ENCODE measurements at regions not wholly inside any gene's neighbourhood (a gene's known extent, or its start where the extent isn't known, plus 50 kb on each side); places are given as distances from the start of the nearest gene placed in this dataset.

DNA sequence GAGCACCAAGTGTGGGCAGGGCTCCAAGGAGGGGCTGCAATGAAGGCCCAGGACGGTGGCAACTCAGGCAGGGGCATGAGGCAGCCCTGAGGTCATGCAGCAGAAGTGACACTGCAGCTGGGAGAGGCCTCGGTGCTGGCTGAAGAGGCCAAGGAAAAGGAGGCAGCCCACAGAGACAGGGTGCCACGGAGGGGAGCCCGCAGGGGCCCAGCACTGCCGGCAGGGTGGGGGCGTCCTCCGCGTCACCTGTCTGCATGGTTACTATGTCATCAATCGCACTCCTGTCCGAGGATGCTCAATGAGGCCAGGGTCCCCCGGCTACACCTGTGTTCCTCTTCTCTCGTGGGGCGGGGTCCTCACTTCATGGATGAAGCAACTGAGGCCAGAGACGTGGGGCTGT lies 123.1 kb downstream of the TUBA3C start:
- intact Hi-C loops (cut with micrococcal nuclease): no loop called here
- Histone ChIP-seq H3K9me3 (ENCODE audit: control insufficient read depth, insufficient read depth, low read length) (peaks cover 19% of the 10 kb centered on the region), H3K4me3 (ENCODE audit: low read length) (no peak overlapping the region), H3K36me3 (ENCODE audit: control insufficient read depth, insufficient read depth, low read length) (no peaks in the 10 kb centered on the region), H3K27ac (ENCODE audit: low read length) (no peak overlapping the region), H3K27me3 (ENCODE audit: control insufficient read depth, insufficient read depth, low read length) (no peaks in the 10 kb centered on the region), H3K4me1 (ENCODE audit: control insufficient read depth, insufficient read depth, low read length) (no peaks in the 10 kb centered on the region)
- H3K27me3 Mint-ChIP-seq (ENCODE audit: low read depth in 2 of 2): no peaks in the 10 kb centered on the region
- WGBS (ENCODE audit: insufficient coverage): 87% methylated on average over 14 of the region's 14 CpGs
- H3K9me3 Mint-ChIP-seq: no peaks in the 10 kb centered on the region
- H3K4me1 Mint-ChIP-seq: no peaks in the 10 kb centered on the region
- no peak overlapping the region for H3K4me3 Mint-ChIP-seq
- ATAC-seq (no peak), DNase-seq (no peak)
- TF ChIP-seq, protein P1, sequence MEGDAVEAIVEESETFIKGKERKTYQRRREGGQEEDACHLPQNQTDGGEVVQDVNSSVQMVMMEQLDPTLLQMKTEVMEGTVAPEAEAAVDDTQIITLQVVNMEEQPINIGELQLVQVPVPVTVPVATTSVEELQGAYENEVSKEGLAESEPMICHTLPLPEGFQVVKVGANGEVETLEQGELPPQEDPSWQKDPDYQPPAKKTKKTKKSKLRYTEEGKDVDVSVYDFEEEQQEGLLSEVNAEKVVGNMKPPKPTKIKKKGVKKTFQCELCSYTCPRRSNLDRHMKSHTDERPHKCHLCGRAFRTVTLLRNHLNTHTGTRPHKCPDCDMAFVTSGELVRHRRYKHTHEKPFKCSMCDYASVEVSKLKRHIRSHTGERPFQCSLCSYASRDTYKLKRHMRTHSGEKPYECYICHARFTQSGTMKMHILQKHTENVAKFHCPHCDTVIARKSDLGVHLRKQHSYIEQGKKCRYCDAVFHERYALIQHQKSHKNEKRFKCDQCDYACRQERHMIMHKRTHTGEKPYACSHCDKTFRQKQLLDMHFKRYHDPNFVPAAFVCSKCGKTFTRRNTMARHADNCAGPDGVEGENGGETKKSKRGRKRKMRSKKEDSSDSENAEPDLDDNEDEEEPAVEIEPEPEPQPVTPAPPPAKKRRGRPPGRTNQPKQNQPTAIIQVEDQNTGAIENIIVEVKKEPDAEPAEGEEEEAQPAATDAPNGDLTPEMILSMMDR (IDR thresholded peaks at IDR 0.05): no peak
- no peak overlapping the region for H3K27ac Mint-ChIP-seq
- H3K36me3 Mint-ChIP-seq: no peaks in the 10 kb centered on the region

DNA sequence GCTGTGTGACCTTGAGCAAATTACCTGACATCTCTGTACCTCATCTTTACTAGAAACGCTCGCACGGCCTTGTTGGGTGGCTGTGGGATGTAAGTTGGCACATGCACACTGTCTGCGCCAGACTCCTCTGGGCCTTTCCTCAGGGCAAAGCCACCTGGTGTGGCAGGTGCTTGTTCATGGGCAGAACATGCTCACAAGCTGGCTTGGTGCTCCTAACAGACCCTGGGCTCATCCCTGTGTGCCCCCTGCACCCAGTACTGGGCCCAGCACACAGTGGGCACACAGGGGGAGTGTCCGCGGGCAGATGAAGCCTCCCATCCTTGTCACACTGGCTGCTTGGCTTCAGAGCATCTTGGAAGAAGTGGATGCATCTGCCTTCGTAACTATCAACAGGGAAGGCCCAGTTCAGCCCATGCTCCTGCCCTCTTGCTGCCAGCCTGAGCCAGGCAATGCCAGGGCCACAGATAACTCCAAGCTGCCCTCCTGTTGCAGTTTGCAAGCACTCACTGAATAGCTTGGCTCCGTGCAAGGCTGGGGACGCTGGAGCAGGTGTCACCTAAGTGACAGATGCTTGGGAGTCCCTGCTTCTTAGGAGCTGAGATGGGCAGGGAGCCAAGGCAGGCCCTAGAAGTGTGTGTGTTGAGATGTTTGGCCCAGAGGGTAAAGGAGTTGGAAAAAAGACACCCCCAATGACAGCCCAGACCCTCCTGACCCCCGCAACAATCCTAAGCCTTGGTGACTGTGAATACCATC lies 123.9 kb downstream of the TUBA3C start:
- no peaks in the 10 kb centered on the region for H3K27me3 ChIP-seq (ENCODE audit: control insufficient read depth, insufficient read depth, low read length)
- Mint-ChIP-seq H3K27ac (no peak overlapping the region), H3K4me1 (no peaks in the 10 kb centered on the region), H3K9me3 (no peaks in the 10 kb centered on the region), H3K27me3 (ENCODE audit: low read depth in 2 of 2) (no peaks in the 10 kb centered on the region), H3K36me3 (no peaks in the 10 kb centered on the region), H3K4me3 (no peak overlapping the region)
- TF ChIP-seq, protein P1 (IDR thresholded peaks at IDR 0.05): no peak
- no peak for ATAC-seq
- H3K36me3 ChIP-seq (ENCODE audit: control insufficient read depth, insufficient read depth, low read length): no peaks in the 10 kb centered on the region
- no peak overlapping the region for H3K4me3 ChIP-seq (ENCODE audit: low read length)
- H3K27ac ChIP-seq (ENCODE audit: low read length): no peak overlapping the region
- no peaks in the 10 kb centered on the region for H3K4me1 ChIP-seq (ENCODE audit: control insufficient read depth, insufficient read depth, low read length)
- peaks cover 13% of the 10 kb centered on the region for H3K9me3 ChIP-seq (ENCODE audit: control insufficient read depth, insufficient read depth, low read length)
- DNase-seq: no peak
- intact Hi-C loops (cut with micrococcal nuclease): no loop called here
- 80% methylated on average over 9 of the region's 10 CpGs for WGBS (ENCODE audit: insufficient coverage)

DNA sequence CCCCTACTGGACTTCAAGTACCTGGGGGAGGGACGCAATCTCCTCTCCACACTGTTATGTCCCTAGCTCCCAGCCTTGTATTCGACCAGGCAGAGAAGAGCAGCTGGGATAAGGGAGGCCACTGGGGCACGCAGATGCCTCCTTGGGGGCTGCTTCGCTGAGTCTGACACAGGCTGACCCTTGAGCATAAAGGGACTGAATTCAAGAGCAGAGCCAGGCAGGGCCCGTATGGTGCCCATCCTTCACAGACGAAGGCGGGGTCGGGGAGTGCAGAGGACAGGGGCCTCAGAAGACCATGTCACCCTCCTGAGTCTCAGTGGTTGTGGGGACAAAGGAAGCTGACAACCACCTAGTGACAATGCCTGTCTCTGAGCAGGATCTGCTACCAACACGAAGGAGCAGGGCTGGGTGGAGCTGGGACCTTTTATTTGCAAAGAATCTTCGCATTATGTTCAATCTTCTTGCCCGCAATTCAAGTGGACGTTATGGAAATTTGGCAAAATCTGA lies 124.6 kb downstream of the TUBA3C start:
- H3K9me3 ChIP-seq (ENCODE audit: control insufficient read depth, insufficient read depth, low read length): peaks cover 8% of the 10 kb centered on the region
- no peak overlapping the region for H3K27ac Mint-ChIP-seq
- no peak overlapping the region for H3K4me3 Mint-ChIP-seq
- H3K36me3 Mint-ChIP-seq: no peaks in the 10 kb centered on the region
- intact Hi-C loops (cut with micrococcal nuclease): no loop called here
- WGBS (ENCODE audit: insufficient coverage): 83% methylated on average over 12 of the region's 12 CpGs
- DNase-seq: no peak
- TF ChIP-seq, protein P1 (IDR thresholded peaks at IDR 0.05): no peak
- no peaks in the 10 kb centered on the region for H3K36me3 ChIP-seq (ENCODE audit: control insufficient read depth, insufficient read depth, low read length)
- no peaks in the 10 kb centered on the region for H3K27me3 ChIP-seq (ENCODE audit: control insufficient read depth, insufficient read depth, low read length)
- H3K4me1 Mint-ChIP-seq: no peaks in the 10 kb centered on the region
- no peaks in the 10 kb centered on the region for H3K27me3 Mint-ChIP-seq (ENCODE audit: low read depth in 2 of 2)
- H3K4me1 ChIP-seq (ENCODE audit: control insufficient read depth, insufficient read depth, low read length): no peaks in the 10 kb centered on the region
- no peak for ATAC-seq
- H3K27ac ChIP-seq (ENCODE audit: low read length): no peak overlapping the region
- H3K4me3 ChIP-seq (ENCODE audit: low read length): no peak overlapping the region
- H3K9me3 Mint-ChIP-seq: peaks cover 3 to 6% of the 10 kb centered on the region in 2 donors

Data from natural killer cell (primary cell).